HEK293T (cell line): ENCODE measurements at regions not wholly inside any gene's neighbourhood (a gene's known extent, or its start where the extent isn't known, plus 50 kb on each side); places are given as distances from the start of the nearest gene placed in this dataset.
"Not testable (repeated sequence)": the region's sequence is repeated elsewhere in the genome, so short reads cannot be mapped to it uniquely, and the experiment has no call there.

ENCODE experiments used
- BHLHE40 ChIP-seq: fragments of 450-650 bp; IDR thresholded peaks from 2 replicates; pipeline ENCODE4 v1.6.1; 2016; ENCODE audit warnings: mild to moderate bottlenecking, moderate library complexity, borderline replicate concordance
- ELF4 ChIP-seq: fragments of 450-650 bp; IDR thresholded peaks from 2 replicates; pipeline ENCODE4 v1.6.1; 2017; ENCODE audit warnings: antibody characterized with exemption
- HDGF ChIP-seq: fragments of 450-650 bp; IDR thresholded peaks from 2 replicates; pipeline ENCODE4 v1.6.1; 2017; ENCODE audit warnings: antibody characterized with exemption, borderline replicate concordance
- LEF1 ChIP-seq: fragments of 450-650 bp; IDR thresholded peaks from 2 replicates; pipeline ENCODE4 v1.6.1; 2017; ENCODE audit warnings: mild to moderate bottlenecking, borderline replicate concordance
- NFRKB ChIP-seq: fragments of 450-650 bp; IDR thresholded peaks from 2 replicates; pipeline ENCODE4 v1.6.1; 2016; ENCODE audit warnings: mild to moderate bottlenecking, moderate library complexity

GRCh38 chr1:45268310-45268709, 58.4 kb upstream of the HPDL start:
- TF ChIP-seq NFRKB, ELF4, HDGF, BHLHE40, LEF1: not testable (repeated sequence)
